Mucosa of gallbladder (tissue), 1 donor: ENCODE measurements at regions not wholly inside any gene's neighbourhood (a gene's known extent, or its start where the extent isn't known, plus 50 kb on each side); places are given as distances from the start of the nearest gene placed in this dataset.
"Not testable (repeated sequence)": the region's sequence is repeated elsewhere in the genome, so short reads cannot be mapped to it uniquely, and the experiment has no call there.

Experiments used
- DNase-seq: peaks from one replicate; pipeline ENCODE4 v3.0.0-alpha.2; 2020; ENCODE audit warnings: low spot score
- donor health status: DM: no; HTN: no; CAD: no.

- DNase-seq, result no peak
Measured at GRCh38 chr6:119814609-119815400, 465.2 kb upstream of the MAN1A1 start.

DNA sequence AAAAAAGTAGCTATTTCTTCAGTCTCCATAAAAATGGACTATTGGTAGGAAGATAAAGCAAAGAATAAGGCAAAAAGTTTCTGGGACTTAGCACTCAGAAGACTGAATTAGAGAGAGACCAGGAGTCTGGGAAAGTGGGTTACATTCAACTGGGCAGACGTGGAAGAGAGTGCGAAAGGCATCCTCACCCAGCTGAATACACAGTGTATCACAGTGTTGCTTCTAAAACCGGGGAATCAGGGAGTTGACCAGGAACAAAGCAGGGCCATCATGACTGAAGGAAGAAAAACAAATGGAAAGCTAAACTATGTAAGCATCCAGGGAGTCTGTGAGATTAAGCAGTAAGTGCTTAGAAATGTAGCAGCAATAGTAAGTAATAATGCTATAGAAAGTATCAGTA is 452.9 kb upstream of the MAN1A1 start:
- DNase-seq, result no peak

DNA sequence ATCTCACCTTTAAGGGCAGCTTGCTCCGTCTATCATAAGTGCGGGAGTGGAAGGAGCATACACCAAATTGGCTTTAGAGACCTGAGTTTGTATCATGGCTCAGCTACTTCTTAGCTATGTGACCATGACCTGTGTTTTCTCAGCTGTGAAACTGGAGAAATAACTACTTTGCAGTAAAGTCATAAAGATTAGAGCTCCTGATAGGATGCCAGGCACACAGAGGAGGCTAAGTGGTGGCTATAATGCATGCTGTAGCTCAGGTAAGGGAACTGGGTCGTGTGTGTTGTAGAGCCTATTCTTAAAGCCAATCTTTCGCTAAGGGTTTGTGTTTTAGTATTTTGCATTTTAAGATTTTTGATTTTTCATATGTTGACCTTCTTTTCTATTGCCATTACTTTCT is 451.5 kb upstream of the MAN1A1 start:
- no peak for DNase-seq

GRCh38 chr6:119800526-119800925 is 451.0 kb upstream of the MAN1A1 start:
- no peak for DNase-seq

- DNase-seq, result no peak
Measured at GRCh38 chr6:119799596-119800509, 450.3 kb upstream of the MAN1A1 start.

- DNase-seq, result no peak
Measured at GRCh38 chr6:119791736-119792135, 442.2 kb upstream of the MAN1A1 start.

DNA sequence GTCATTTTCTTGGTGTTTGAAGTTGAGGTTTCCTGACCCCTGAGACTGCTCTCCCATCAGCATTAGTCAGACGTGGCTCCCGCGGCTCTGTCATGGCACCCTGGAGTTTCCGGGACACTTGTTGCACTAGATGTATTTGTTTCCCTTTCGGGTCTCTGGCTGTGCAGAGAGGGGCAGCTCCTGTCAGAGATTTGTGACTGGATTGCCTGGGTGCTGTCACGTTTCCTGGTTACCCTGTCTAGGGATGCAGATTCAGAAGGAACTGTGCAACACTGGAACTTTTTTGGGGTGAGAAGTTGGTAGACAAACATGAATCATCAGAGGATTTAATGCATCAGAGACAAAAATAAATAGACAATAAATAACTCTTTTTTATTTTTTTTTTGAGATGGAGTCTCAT is 431.8 kb upstream of the MAN1A1 start:
- DNase-seq, result no peak

DNA sequence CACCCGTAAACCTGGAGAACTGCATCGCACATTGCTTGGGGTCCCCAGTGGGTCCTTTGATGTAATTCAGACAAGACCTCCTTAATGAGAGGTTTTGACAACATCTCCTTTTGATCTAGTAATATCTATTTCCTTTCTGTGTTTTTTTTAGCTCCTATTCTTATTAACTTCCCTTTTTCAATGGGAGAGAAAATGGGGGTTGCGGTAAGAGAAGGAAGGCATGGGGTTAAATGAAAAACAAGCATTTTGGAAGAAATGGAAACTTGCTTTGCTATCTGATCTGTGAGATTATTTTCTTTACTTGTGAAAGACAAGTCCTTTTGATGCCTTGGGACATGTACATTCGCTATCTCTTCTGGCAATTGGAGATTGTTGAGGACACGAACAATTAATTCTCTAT is 418.6 kb upstream of the MAN1A1 start:
- DNase-seq, result no peak

GRCh38 chr6:119764927-119765681 is 415.5 kb upstream of the MAN1A1 start:
- no peak for DNase-seq

DNA sequence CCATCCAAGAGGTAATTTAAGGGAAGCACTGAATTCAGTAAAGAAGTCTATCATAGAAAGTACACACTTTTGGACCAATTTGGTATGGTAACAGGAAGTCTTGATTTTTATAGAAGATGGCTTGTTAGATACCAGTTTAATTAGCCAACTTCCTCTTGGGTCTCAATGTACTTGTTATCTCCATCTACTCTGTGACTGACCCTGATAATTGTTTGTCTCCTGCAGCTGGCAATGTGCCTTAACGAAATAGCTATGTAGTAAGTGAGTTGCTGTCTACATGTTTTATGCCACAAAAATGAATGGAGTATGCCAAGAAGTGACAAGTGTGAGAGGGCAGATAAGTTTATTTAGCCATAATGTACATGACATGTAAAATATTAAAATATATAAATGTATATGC is 410.5 kb upstream of the MAN1A1 start:
- no peak for DNase-seq

- DNase-seq, result no peak
Measured at GRCh38 chr6:119758385-119758784, 408.8 kb upstream of the MAN1A1 start.

- no peak for DNase-seq
Measured at GRCh38 chr6:119757467-119757866, 407.9 kb upstream of the MAN1A1 start.

DNA sequence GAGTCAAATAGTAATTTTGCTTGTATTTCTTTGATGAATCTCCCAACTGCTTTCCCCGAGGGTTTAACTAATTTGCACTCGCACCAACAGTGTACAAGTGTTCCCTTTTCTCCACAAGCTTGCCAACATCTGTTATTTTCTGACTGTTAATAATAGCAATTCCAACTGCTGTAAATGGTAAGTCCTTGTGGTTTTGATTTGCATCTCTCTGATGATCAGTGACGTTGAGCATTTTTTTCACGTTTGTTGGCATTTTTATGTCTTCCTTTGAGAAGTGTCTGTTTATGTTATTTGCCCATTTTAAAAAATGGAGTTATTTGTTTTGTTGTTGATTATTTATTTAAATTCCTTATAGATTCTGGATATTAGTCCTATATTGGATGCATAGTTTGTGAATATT is 399.8 kb upstream of the MAN1A1 start:
- DNase-seq, result no peak

DNA sequence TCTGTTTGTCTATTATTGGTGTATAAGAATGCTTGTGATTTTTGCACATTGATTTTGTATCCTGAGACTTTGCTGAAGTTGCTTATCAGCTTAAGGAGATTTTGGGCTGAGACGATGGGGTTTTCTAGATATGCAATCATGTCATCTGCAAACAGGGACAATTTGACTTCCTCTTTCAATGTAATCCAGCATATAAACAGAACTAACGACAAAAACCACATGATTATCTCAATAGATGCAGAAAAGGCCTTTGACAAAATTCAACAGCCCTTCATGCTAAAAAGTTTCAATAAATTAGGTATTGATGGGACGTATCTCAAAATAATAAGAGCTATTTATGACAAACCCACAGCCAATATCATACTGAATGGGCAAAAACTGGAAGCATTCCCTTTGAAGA is 399.0 kb upstream of the MAN1A1 start:
- not testable (repeated sequence) for DNase-seq

- peak; percentile 54 for DNase-seq
Measured at GRCh38 chr6:119742188-119742803, 392.7 kb upstream of the MAN1A1 start.

DNA sequence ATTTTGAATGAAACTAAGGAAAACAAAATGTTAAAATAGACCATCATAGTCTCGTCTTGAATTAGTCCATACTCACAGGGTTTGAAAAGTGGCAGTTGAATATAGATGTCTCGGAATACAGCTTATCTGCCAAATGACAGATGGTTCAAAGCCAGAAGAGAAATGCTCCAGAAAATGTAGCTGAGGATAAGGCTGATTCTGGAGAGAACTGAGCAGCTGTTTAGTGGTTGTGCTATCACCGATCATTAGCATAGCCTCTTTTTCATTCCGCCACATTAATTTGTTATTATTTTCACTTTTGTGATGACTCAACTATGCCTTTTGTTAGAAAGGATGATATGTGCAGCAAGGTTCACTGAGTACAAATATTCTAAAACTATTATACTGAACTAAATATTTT is 390.2 kb upstream of the MAN1A1 start:
- no peak for DNase-seq

GRCh38 chr6:119738425-119738824 is 388.9 kb upstream of the MAN1A1 start:
- no peak for DNase-seq

- DNase-seq, result no peak
Measured at GRCh38 chr6:119736296-119737021, 386.9 kb upstream of the MAN1A1 start.

DNA sequence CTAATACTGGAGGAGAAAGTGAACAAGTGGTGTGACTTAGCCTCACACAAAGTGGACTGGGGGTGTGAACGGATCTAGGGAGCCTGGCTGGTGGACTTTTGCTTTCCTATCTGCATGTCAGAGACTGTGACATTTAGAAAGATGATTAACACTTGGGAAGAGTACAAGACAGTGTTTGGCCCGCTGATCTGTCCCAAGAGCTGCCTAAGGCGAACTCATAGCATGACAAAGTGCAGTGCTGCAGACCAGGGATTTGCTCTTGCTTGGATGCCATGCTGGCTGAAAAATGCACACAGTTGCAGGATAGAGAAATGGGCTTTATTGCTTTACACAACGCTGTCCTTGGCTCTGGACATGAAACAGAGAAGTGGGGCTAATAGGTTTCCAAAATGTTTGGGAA is 386.0 kb upstream of the MAN1A1 start:
- DNase-seq, result no peak

- DNase-seq, result no peak
Measured at GRCh38 chr6:119734227-119734626, 384.7 kb upstream of the MAN1A1 start.

DNA sequence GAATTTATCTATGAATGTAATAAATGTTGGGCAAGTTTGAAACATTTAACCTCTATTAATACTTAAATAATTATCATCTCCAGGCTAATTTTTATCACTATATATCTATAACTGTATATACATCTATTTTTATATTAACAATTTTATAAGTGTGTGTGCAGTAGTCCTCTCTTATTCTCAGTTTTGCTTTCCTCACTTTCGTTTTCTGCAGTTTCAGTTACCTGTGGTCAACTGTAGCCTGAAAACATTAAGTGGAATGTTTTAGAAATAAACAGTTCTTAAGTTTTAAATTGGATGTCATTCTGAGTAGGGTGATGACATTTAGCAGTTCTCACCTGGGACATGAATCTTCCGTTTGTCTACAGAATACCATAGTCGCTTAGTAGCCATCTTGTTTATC is 379.4 kb upstream of the MAN1A1 start:
- no peak for DNase-seq
